ENCODE measurements at regions not wholly inside any gene's neighbourhood (a gene's known extent, or its start where the extent isn't known, plus 50 kb on each side); places are given as distances from the start of the nearest gene placed in this dataset.

GRCh38 chr3:194029846-194030245, 106.1 kb upstream of the HES1 start:
- no peak for TF ChIP-seq POLR2A (IDR thresholded peaks at IDR 0.05)
- TF ChIP-seq POLR2AphosphoS5 (IDR thresholded peaks at IDR 0.05): no peak
- TF ChIP-seq CTCF (IDR thresholded peaks at IDR 0.05): no peak

All from prostate gland (tissue), 2 donors.